OCI-LY7 (cell line): ENCODE measurements at regions not wholly inside any gene's neighbourhood (a gene's known extent, or its start where the extent isn't known, plus 50 kb on each side); places are given as distances from the start of the nearest gene placed in this dataset.

Experiments
- BruUV-seq: library from RNA; stranded (reverse); fragments of 400-500 nt; replicated peaks from 2 replicates; lab custom pipeline; 2021; lab: Mats Ljungman, UMichigan
- CTCF ChIA-PET: fragments of 300-600 bp; sonication (Branson Sonifier 250); formaldehyde crosslinking; loops from one replicate; lab custom pipeline; 2022; ENCODE audit warnings: antibody characterized with exemption; ENCODE audit not compliant: unreplicated experiment; lab: Charles Lee
- POLR2A ChIA-PET: fragments of 300-600 bp; sonication (Branson Sonifier 250); formaldehyde crosslinking; loops from one replicate; lab custom pipeline; 2022; ENCODE audit warnings: antibody characterized with exemption; lab: Charles Lee
- DNase-seq: peaks from one replicate; pipeline ENCODE4 v3.0.0-alpha.2; 2015; ENCODE audit warnings: low spot score
- H2AFZ ChIP-seq: fragments of 200-600 bp; sonication (generic), shearing (Covaris generic); 2 replicates; pipeline ENCODE4 v1.6.1; 2014; ENCODE audit warnings: mild to moderate bottlenecking, antibody characterized with exemption, low read length, moderate library complexity
- H3K27ac ChIP-seq: fragments of 200-600 bp; sonication (generic); 2 replicates; pipeline ENCODE4 v1.5.1; 2014; ENCODE audit warnings: mixed run types, low read depth, mild to moderate bottlenecking, moderate library complexity, low read length, inconsistent platforms; ENCODE audit not compliant: poor library complexity, severe bottlenecking
- H3K36me3 ChIP-seq: fragments of 200-600 bp; sonication (generic); 2 replicates; pipeline ENCODE4 v1.6.1; 2014; ENCODE audit warnings: mild to moderate bottlenecking, antibody characterized with exemption, low read length, moderate library complexity, mixed read lengths; ENCODE audit not compliant: insufficient read depth
- H3K4me1 ChIP-seq: fragments of 200-600 bp; sonication (generic); 2 replicates; pipeline ENCODE4 v1.5.1; 2014; ENCODE audit warnings: mild to moderate bottlenecking, low read length; ENCODE audit not compliant: insufficient read depth, poor library complexity, severe bottlenecking
- H3K4me2 ChIP-seq: fragments of 200-600 bp; sonication (generic); 2 replicates; pipeline ENCODE4 v1.6.1; 2014; ENCODE audit warnings: mild to moderate bottlenecking, low read length
- H3K4me3 ChIP-seq: fragments of 200-600 bp; sonication (generic); 2 replicates; pipeline ENCODE4 v1.5.1; 2014; ENCODE audit warnings: mild to moderate bottlenecking, low read depth, low read length; ENCODE audit not compliant: poor library complexity, severe bottlenecking
- H3K79me2 ChIP-seq: fragments of 200-600 bp; sonication (generic); 2 replicates; pipeline ENCODE4 v1.6.1; 2016; ENCODE audit warnings: low read depth, mild to moderate bottlenecking, low read length, moderate library complexity, mixed read lengths; ENCODE audit not compliant: insufficient read depth
- H3K9me2 ChIP-seq: fragments of 200-600 bp; sonication (generic); 2 replicates; pipeline ENCODE4 v1.6.1; 2016; ENCODE audit warnings: mild to moderate bottlenecking, low read length, mixed read lengths; ENCODE audit not compliant: insufficient read depth
- H3K9me3 ChIP-seq: fragments of 200-600 bp; sonication (generic); 2 replicates; pipeline ENCODE4 v1.6.1; 2014; ENCODE audit warnings: mild to moderate bottlenecking, mixed run types, low read length, mixed read lengths
- H4K20me1 ChIP-seq: fragments of 200-600 bp; sonication (generic); 2 replicates; pipeline ENCODE4 v1.6.1; 2014; ENCODE audit warnings: mild to moderate bottlenecking, antibody characterized with exemption, low read length, moderate library complexity, mixed read lengths; ENCODE audit not compliant: insufficient read depth
- CTCF ChIP-seq: fragments of 200-600 bp; sonication (generic); conservative IDR thresholded peaks from 2 replicates; pipeline ENCODE4 v1.5.1; 2014; ENCODE audit warnings: mild to moderate bottlenecking, antibody characterized with exemption, low read length, moderate library complexity, mixed read lengths
- EZH2phosphoT487 ChIP-seq: fragments of 200-600 bp; sonication (generic); IDR thresholded peaks from 2 replicates; pipeline ENCODE4 v1.6.1; 2018; ENCODE audit warnings: low read depth, borderline replicate concordance, mild to moderate bottlenecking, mixed run types, antibody characterized with exemption, low read length, moderate library complexity, mixed read lengths
- intact Hi-C: fragments of 100-400 bp; cut with micrococcal nuclease; formaldehyde crosslinking; loops from one replicate; pipeline ENCODE4 v1.10.0; 2022; ENCODE audit not compliant: unreplicated experiment

- H3K27ac ChIP-seq, result no peak overlapping the region
These were observed 172.3 kb downstream of the ERMARD start for GRCh38 chr6:169923468-169924464.

GRCh38 chr6:169921853-169922824 is 170.7 kb downstream of the ERMARD start:
- POLR2A ChIA-PET, result no interaction called here
- DNase-seq, result no peak
- no TSS peak for BruUV-seq

More at GRCh38 chr6:169923468-169924464, 172.3 kb downstream of the ERMARD start:
- Histone ChIP-seq H2AFZ (no peak overlapping the region), H3K9me3 (no peaks in the 10 kb centered on the region), H3K4me3 (no peak overlapping the region), H3K9me2 (no peaks in the 10 kb centered on the region), H3K79me2 (no peaks in the 10 kb centered on the region), H3K36me3 (no peaks in the 10 kb centered on the region), H3K4me1 (no peaks in the 10 kb centered on the region), H3K4me2 (no peak overlapping the region), H4K20me1 (no peaks in the 10 kb centered on the region)
- CTCF ChIA-PET, result no interaction called here
- POLR2A ChIA-PET, result no interaction called here
- no peak for DNase-seq
- TF ChIP-seq EZH2phosphoT487 (no peak), CTCF (no peak)
- intact Hi-C loops, result no loop called here
- no TSS peak for BruUV-seq

More at GRCh38 chr6:169921853-169922824, 170.7 kb downstream of the ERMARD start:
- Histone ChIP-seq H3K36me3 (no peaks in the 10 kb centered on the region), H3K27ac (no peak overlapping the region), H2AFZ (no peak overlapping the region), H3K4me3 (no peak overlapping the region), H4K20me1 (no peaks in the 10 kb centered on the region), H3K4me1 (no peaks in the 10 kb centered on the region), H3K9me2 (no peaks in the 10 kb centered on the region), H3K4me2 (no peak overlapping the region), H3K79me2 (no peaks in the 10 kb centered on the region), H3K9me3 (no peaks in the 10 kb centered on the region)
- intact Hi-C loops, result no loop called here
- CTCF ChIA-PET, result no interaction called here
- no peak for TF ChIP-seq CTCF
- TF ChIP-seq EZH2phosphoT487, result no peak
